ENCODE measurements at regions not wholly inside any gene's neighbourhood (a gene's known extent, or its start where the extent isn't known, plus 50 kb on each side); places are given as distances from the start of the nearest gene placed in this dataset.

DNA sequence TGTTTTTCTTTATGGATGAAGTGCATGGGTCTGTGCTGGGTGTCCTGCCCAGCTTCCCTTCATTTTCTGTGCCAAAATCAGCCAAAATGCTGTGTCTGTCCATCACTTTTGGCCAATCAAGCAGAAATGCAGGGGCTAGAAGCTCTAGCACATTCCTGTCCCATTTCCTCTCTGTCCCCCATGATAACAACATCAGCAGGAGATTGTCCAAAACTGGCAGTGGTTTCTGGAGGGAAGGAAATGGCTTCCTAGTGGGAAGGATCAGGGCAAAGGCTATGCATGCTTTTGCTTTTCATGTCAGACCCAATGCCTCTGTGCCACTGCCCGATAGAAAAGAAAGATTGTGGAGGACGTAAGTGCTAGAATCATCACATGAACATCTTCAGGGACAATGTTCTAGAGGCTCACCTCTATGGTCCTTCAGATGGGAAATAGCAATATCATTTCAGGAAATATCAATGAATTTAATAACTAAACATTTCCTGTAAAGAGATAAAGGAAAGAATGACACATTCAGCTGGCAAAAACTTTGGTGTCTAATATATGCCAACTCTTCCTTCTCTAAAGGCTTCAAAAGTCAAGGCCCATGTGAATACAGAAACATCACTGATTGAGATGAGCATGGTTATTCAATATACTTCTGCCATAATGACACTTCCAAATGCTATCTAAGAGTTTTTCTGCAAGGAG lies 107.5 kb downstream of the SETD4 start:
- Histone ChIP-seq H3K9me3 (no peaks in the 10 kb centered on the region), H3K4me2 (no peak overlapping the region), H3K79me2 (ENCODE audit: insufficient read depth) (no peaks in the 10 kb centered on the region), H3K9ac (no peak overlapping the region), H4K20me1 (ENCODE audit: insufficient read depth) (no peaks in the 10 kb centered on the region), H3K27me3 (ENCODE audit: insufficient read depth) (peaks cover 14% of the 10 kb centered on the region; the same call in 1 of the 2 replicates), H3K4me1 (ENCODE audit: control insufficient read depth in 1 of 2, insufficient read depth in 2 of 2, low read depth in 1 of 2, low read length in 1 of 2) (no peaks in the 10 kb centered on the region), H2AFZ (ENCODE audit: low read depth) (no peak overlapping the region), H3K9me2 (no peaks in the 10 kb centered on the region), H3F3A (replicated peaks; ENCODE audit: insufficient read depth) (no peaks in the 10 kb centered on the region), H3K27ac (ENCODE audit: low read depth in 2 of 2, low read length in 1 of 2) (no peak overlapping the region), H3K36me3 (replicated peaks in 1 of 2; ENCODE audit: control insufficient read depth in 1 of 2, insufficient read depth in 2 of 2, low read length in 1 of 2) (no peaks in the 10 kb centered on the region), H3K4me3 (ENCODE audit: low read depth in 2 of 2, low read length in 1 of 2) (no peak overlapping the region)
- DNase-seq: no peak
- POLR2A ChIA-PET: interaction anchor here (0.7 kb wide), 1 partner anchor 16 kb away, joined by 3 read pairs; no protein-coding TSS in a partner anchor
- TF ChIP-seq RAD21 (IDR thresholded peaks at IDR 0.05; ENCODE audit: low read length): no peak
- no peak for TF ChIP-seq POLR2AphosphoS5 (IDR thresholded peaks at IDR 0.05; ENCODE audit: low read depth, low read length)
- WGBS (ENCODE audit: low lambda C conversion rate): 76% methylated on average over 2 of the region's 2 CpGs
- CTCF ChIA-PET: interaction anchor here (0.6 to 1.2 kb wide), 2 partner anchors 12 to 821 kb away, joined by 3 to 4 read pairs; no protein-coding TSS in a partner anchor

DNA sequence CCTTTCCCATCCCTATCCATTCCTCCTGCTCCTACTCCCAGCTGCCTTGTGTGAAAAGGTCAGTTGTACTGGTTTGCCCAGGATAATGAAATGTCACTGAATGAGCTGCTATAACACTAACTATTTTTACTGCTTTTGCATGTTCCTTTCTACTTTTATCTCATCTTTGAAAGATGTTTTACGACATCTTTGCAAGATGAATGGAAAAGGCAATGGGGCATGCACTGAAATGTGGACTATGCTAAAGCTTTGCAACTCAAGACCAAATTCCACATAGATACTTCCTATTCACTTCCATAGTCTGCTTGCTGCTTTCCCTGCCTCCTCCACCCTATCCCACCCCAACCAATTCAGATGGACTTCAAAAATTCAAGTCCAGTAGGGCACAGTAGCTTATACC lies 111.3 kb downstream of the SETD4 start:
- ChIA-PET POLR2A (no interaction called here), CTCF (interaction anchor here (3.1 kb wide), 1 partner anchor 109 kb away, joined by 10 read pairs; no protein-coding TSS in a partner anchor)
- DNase-seq: no peak
- H2AFZ ChIP-seq (ENCODE audit: low read depth): no peak overlapping the region
- H3K27me3 ChIP-seq (ENCODE audit: insufficient read depth): no peaks in the 10 kb centered on the region; the same call in 1 of the 2 replicates
- H3F3A ChIP-seq (replicated peaks; ENCODE audit: insufficient read depth): no peaks in the 10 kb centered on the region
- no peaks in the 10 kb centered on the region for H3K79me2 ChIP-seq (ENCODE audit: insufficient read depth)
- no peaks in the 10 kb centered on the region for H3K36me3 ChIP-seq (replicated peaks in 1 of 2; ENCODE audit: control insufficient read depth in 1 of 2, insufficient read depth in 2 of 2, low read length in 1 of 2)
- no peaks in the 10 kb centered on the region for H4K20me1 ChIP-seq (ENCODE audit: insufficient read depth)
- H3K9me2 ChIP-seq: no peaks in the 10 kb centered on the region
- no peak overlapping the region for H3K9ac ChIP-seq
- H3K9me3 ChIP-seq: no peaks in the 10 kb centered on the region
- WGBS (ENCODE audit: low lambda C conversion rate): 17% methylated on average over 1 of the region's 1 CpG
- no peak overlapping the region for H3K4me2 ChIP-seq
- TF ChIP-seq, protein P1, sequence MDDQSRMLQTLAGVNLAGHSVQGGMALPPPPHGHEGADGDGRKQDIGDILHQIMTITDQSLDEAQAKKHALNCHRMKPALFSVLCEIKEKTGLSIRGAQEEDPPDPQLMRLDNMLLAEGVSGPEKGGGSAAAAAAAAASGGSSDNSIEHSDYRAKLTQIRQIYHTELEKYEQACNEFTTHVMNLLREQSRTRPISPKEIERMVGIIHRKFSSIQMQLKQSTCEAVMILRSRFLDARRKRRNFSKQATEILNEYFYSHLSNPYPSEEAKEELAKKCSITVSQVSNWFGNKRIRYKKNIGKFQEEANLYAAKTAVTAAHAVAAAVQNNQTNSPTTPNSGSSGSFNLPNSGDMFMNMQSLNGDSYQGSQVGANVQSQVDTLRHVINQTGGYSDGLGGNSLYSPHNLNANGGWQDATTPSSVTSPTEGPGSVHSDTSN (IDR thresholded peaks at IDR 0.05): no peak
- TF ChIP-seq RCOR1 (IDR thresholded peaks at IDR 0.05; ENCODE audit: low read length) (no peak), FOSL2 (IDR thresholded peaks at IDR 0.05; ENCODE audit: borderline replicate concordance, low read depth) (no peak), NFIC (IDR thresholded peaks at IDR 0.05; ENCODE audit: borderline replicate concordance) (no peak), ELF1 (IDR thresholded peaks at IDR 0.05) (no peak), FOXJ3 (CRISPR knock-in tag; IDR thresholded peaks at IDR 0.05) (no peak), MEF2A (IDR thresholded peaks at IDR 0.05; ENCODE audit: borderline replicate concordance, low read depth) (no peak), JUND (IDR thresholded peaks at IDR 0.05) (no peak), TCF12 (IDR thresholded peaks at IDR 0.05) (no peak), TEAD4 (IDR thresholded peaks at IDR 0.05; ENCODE audit: borderline replicate concordance, insufficient read depth) (no peak), SMC3 (IDR thresholded peaks at IDR 0.05; ENCODE audit: low read depth, low read length) (no peak), MXI1 (IDR thresholded peaks at IDR 0.05; ENCODE audit: low read depth, low read length) (no peak)
- TF ChIP-seq, protein P2, sequence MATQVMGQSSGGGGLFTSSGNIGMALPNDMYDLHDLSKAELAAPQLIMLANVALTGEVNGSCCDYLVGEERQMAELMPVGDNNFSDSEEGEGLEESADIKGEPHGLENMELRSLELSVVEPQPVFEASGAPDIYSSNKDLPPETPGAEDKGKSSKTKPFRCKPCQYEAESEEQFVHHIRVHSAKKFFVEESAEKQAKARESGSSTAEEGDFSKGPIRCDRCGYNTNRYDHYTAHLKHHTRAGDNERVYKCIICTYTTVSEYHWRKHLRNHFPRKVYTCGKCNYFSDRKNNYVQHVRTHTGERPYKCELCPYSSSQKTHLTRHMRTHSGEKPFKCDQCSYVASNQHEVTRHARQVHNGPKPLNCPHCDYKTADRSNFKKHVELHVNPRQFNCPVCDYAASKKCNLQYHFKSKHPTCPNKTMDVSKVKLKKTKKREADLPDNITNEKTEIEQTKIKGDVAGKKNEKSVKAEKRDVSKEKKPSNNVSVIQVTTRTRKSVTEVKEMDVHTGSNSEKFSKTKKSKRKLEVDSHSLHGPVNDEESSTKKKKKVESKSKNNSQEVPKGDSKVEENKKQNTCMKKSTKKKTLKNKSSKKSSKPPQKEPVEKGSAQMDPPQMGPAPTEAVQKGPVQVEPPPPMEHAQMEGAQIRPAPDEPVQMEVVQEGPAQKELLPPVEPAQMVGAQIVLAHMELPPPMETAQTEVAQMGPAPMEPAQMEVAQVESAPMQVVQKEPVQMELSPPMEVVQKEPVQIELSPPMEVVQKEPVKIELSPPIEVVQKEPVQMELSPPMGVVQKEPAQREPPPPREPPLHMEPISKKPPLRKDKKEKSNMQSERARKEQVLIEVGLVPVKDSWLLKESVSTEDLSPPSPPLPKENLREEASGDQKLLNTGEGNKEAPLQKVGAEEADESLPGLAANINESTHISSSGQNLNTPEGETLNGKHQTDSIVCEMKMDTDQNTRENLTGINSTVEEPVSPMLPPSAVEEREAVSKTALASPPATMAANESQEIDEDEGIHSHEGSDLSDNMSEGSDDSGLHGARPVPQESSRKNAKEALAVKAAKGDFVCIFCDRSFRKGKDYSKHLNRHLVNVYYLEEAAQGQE (IDR thresholded peaks at IDR 0.05; ENCODE audit: low read depth, low read length): no peak
- TF ChIP-seq, protein P3, sequence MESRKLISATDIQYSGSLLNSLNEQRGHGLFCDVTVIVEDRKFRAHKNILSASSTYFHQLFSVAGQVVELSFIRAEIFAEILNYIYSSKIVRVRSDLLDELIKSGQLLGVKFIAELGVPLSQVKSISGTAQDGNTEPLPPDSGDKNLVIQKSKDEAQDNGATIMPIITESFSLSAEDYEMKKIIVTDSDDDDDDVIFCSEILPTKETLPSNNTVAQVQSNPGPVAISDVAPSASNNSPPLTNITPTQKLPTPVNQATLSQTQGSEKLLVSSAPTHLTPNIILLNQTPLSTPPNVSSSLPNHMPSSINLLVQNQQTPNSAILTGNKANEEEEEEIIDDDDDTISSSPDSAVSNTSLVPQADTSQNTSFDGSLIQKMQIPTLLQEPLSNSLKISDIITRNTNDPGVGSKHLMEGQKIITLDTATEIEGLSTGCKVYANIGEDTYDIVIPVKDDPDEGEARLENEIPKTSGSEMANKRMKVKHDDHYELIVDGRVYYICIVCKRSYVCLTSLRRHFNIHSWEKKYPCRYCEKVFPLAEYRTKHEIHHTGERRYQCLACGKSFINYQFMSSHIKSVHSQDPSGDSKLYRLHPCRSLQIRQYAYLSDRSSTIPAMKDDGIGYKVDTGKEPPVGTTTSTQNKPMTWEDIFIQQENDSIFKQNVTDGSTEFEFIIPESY (IDR thresholded peaks at IDR 0.05; ENCODE audit: borderline replicate concordance, low read depth): no peak
- H3K4me3 ChIP-seq (ENCODE audit: low read depth in 2 of 2, low read length in 1 of 2): no peak overlapping the region
- H3K27ac ChIP-seq (ENCODE audit: low read depth in 2 of 2, low read length in 1 of 2): no peak overlapping the region
- H3K4me1 ChIP-seq (ENCODE audit: control insufficient read depth in 1 of 2, insufficient read depth in 2 of 2, low read depth in 1 of 2, low read length in 1 of 2): no peaks in the 10 kb centered on the region

All from SK-N-SH (cell line).